MCF 10A (cell line): ENCODE measurements at regions not wholly inside any gene's neighbourhood (a gene's known extent, or its start where the extent isn't known, plus 50 kb on each side); places are given as distances from the start of the nearest gene placed in this dataset.

Experiments
- BruUV-seq: library from RNA; stranded (reverse); fragments of 400-500 nt; replicated peaks from 2 replicates; lab custom pipeline; 2021; lab: Mats Ljungman, UMichigan
- CTCF ChIA-PET: fragments of 300-600 bp; sonication (Branson Sonifier 250); formaldehyde crosslinking; extraction: SDS; loops from one replicate; lab custom pipeline; 2021; ENCODE audit warnings: antibody characterized with exemption, inconsistent platforms; lab: Yijun Ruan, JAX
- POLR2A ChIA-PET: fragments of 300-600, 350-650 bp; sonication (Branson Sonifier 250); formaldehyde crosslinking; extraction: SDS; loops from one replicate; lab custom pipeline; 2020; ENCODE audit warnings: antibody characterized with exemption, inconsistent platforms; lab: Yijun Ruan, JAX
- DNase-seq: peaks from one replicate; pipeline ENCODE4 v3.0.0-alpha.2; 2018; ENCODE audit not compliant: unreplicated experiment
- H3K27ac Mint-ChIP-seq: one replicate; pipeline ENCODE4 v1.8.0; 2022; ENCODE audit warnings: mild to moderate bottlenecking, low read depth, mixed read lengths; ENCODE audit not compliant: unreplicated experiment
- H3K27me3 Mint-ChIP-seq: one replicate; pipeline ENCODE4 v1.8.0; 2022; ENCODE audit warnings: mixed read lengths; ENCODE audit not compliant: insufficient read depth, unreplicated experiment
- H3K36me3 Mint-ChIP-seq: one replicate; pipeline ENCODE4 v1.8.0; 2022; ENCODE audit warnings: mild to moderate bottlenecking, moderate library complexity, mixed read lengths; ENCODE audit not compliant: insufficient read depth, unreplicated experiment
- H3K4me1 Mint-ChIP-seq: one replicate; pipeline ENCODE4 v1.8.0; 2022; ENCODE audit warnings: mixed read lengths; ENCODE audit not compliant: insufficient read depth, unreplicated experiment
- H3K4me3 Mint-ChIP-seq: one replicate; pipeline ENCODE4 v1.8.0; 2022; ENCODE audit warnings: mild to moderate bottlenecking, moderate library complexity, mixed read lengths; ENCODE audit not compliant: unreplicated experiment
- H3K9me3 Mint-ChIP-seq: one replicate; pipeline ENCODE4 v1.8.0; 2022; ENCODE audit warnings: mixed read lengths; ENCODE audit not compliant: unreplicated experiment
- intact Hi-C: fragments of 100-400 bp; cut with micrococcal nuclease; formaldehyde crosslinking; loops from 2 replicates; pipeline ENCODE4 v1.14.1; 2022
- TF ChIP-seq, protein P1 (sequence below): fragments of 200-600 bp; IDR thresholded peaks from one replicate; pipeline ENCODE4 v1.8.0; 2022; ENCODE audit warnings: antibody characterized with exemption, mild to moderate bottlenecking; ENCODE audit not compliant: unreplicated experiment

DNA sequence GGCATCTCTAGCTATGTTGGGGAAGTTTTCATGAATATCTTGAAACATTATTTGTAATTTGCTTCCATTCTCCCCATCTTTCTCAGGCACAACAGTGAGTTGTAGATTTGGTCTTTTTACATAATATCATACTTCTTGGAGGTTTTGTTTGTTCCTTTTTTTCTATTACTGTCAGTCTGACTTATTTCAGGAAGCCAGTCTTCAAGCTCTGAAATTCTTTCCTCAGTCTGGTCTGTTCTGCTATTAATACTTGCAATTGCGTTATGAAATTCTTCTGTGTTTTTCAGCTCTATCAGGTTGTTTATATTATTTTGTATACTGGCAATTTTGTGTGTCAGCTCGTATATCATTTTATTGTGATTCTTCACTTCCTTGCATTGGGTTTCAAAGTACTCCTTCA lies 424.6 kb upstream of the PTBP2 start:
- intact Hi-C loops: no loop called here
- TF ChIP-seq, protein P1, sequence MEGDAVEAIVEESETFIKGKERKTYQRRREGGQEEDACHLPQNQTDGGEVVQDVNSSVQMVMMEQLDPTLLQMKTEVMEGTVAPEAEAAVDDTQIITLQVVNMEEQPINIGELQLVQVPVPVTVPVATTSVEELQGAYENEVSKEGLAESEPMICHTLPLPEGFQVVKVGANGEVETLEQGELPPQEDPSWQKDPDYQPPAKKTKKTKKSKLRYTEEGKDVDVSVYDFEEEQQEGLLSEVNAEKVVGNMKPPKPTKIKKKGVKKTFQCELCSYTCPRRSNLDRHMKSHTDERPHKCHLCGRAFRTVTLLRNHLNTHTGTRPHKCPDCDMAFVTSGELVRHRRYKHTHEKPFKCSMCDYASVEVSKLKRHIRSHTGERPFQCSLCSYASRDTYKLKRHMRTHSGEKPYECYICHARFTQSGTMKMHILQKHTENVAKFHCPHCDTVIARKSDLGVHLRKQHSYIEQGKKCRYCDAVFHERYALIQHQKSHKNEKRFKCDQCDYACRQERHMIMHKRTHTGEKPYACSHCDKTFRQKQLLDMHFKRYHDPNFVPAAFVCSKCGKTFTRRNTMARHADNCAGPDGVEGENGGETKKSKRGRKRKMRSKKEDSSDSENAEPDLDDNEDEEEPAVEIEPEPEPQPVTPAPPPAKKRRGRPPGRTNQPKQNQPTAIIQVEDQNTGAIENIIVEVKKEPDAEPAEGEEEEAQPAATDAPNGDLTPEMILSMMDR: no peak
- H3K36me3 Mint-ChIP-seq: no peaks in the 10 kb centered on the region
- no TSS peak for BruUV-seq
- no peaks in the 10 kb centered on the region for H3K9me3 Mint-ChIP-seq
- H3K4me1 Mint-ChIP-seq: no peaks in the 10 kb centered on the region
- ChIA-PET POLR2A (interaction anchor here (0.7 kb wide), 1 partner anchor 190 kb away, joined by 4 read pairs; no protein-coding TSS in a partner anchor), CTCF (no interaction called here)
- H3K27ac Mint-ChIP-seq: no peak overlapping the region
- no peaks in the 10 kb centered on the region for H3K27me3 Mint-ChIP-seq
- no peak overlapping the region for H3K4me3 Mint-ChIP-seq
- no peak for DNase-seq

DNA sequence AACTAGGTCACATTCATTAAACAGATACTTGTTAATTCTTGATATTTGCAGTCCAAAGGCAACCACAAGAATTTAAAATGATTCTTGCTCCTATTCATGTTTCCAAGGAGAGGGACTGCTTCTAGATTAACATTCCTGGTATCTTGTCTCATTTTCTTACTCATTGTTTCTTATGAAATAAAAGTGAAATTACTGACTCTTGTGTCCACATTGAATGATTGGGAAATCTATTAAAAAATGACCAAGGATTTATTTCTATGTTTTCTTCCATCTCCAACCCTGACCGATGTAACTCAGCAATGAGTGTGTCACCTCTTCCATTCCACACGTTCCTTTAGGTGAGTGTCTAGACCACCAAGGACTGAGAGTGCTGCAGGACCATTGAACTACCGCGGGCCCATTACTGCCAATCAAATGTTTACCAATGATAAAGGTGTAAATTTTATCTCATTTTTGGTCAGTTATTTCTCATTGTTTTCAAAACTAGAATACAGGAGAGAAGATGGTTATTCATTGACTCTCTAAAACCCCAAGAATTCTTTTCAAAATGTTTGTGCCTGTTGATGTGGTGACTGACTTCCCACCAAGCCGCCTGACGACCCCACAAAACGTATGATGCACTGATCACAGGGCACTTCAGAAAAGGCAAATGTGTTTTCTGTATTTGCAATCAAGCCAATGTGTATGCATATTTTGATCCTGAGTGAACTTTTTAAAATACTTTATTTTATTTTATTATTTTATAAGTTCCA lies 414.6 kb upstream of the PTBP2 start:
- BruUV-seq: no TSS peak

DNA sequence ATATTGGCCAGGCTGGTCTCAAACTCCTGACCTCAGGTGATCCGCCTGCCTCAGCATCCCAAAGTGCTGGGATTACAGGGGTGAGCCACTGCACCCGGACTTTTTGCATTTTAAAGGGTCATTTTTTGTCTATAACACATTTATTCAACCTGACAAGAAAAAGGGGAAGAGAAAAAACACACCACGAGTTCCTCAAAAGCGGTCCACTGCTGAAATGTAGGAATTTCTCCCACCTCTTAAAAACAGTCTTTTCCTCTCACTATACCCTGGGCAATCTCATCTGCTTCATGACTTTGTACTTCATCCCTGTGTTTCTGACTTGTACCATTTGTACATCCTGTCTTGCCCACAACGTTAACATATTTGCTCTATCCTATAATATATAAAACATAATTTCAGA lies 413.3 kb upstream of the PTBP2 start:
- no peak for DNase-seq
- intact Hi-C loops: loop anchor here (5.0 kb wide), 1 partner anchor 109 kb away; no protein-coding TSS in a partner anchor
- CTCF ChIA-PET: no interaction called here

More for the DNA sequence above, 414.6 kb upstream of the PTBP2 start:
- CTCF ChIA-PET: no interaction called here
- TF ChIP-seq, protein P1: no peak
- intact Hi-C loops: loop anchor here (5.0 kb wide), 1 partner anchor 110 kb away; no protein-coding TSS in a partner anchor
- Mint-ChIP-seq H3K36me3 (no peaks in the 10 kb centered on the region), H3K9me3 (no peaks in the 10 kb centered on the region), H3K4me3 (no peak overlapping the region), H3K4me1 (peaks cover 12% of the 10 kb centered on the region), H3K27me3 (no peaks in the 10 kb centered on the region), H3K27ac (no peak overlapping the region)
- DNase-seq: peak; percentile 34
- POLR2A ChIA-PET: interaction anchor here (0.7 kb wide), 1 partner anchor 51 kb away, joined by 3 read pairs; no protein-coding TSS in a partner anchor

DNA sequence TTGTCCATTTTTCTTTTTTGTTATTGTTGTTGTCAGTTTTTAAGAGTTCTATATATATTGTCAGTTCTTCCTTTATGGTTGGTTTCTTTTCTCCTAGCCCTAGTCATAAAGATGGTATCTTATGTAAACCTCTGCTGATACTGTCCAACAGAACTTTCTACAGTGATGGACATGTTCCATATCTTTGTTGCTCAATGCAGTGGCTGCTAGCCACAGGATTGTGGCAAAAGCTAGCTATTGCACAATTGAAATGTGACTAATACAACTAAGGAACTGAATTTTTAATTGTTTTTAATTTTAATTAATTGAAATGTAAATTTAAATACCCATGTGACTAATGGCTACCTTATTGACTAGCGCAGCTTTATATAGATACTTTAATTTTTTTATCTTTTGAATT lies 411.8 kb upstream of the PTBP2 start:
- Mint-ChIP-seq H3K9me3 (no peaks in the 10 kb centered on the region), H3K36me3 (no peaks in the 10 kb centered on the region), H3K4me3 (no peak overlapping the region), H3K27me3 (no peaks in the 10 kb centered on the region), H3K4me1 (peaks cover 22% of the 10 kb centered on the region), H3K27ac (no peak overlapping the region)
- ChIA-PET CTCF (no interaction called here), POLR2A (no interaction called here)
- TF ChIP-seq, protein P1: no peak
- DNase-seq: peak; percentile 86
- intact Hi-C loops: loop anchor here (1.0 to 5.0 kb wide), 2 partner anchors 53 to 108 kb away; no protein-coding TSS in a partner anchor
- BruUV-seq: no TSS peak

More for the DNA sequence above, 413.3 kb upstream of the PTBP2 start:
- no TSS peak for BruUV-seq
- POLR2A ChIA-PET: no interaction called here
- peaks cover 20% of the 10 kb centered on the region for H3K4me1 Mint-ChIP-seq
- no peak overlapping the region for H3K27ac Mint-ChIP-seq
- H3K4me3 Mint-ChIP-seq: no peak overlapping the region
- H3K36me3 Mint-ChIP-seq: no peaks in the 10 kb centered on the region
- TF ChIP-seq, protein P1: no peak
- no peaks in the 10 kb centered on the region for H3K9me3 Mint-ChIP-seq
- no peaks in the 10 kb centered on the region for H3K27me3 Mint-ChIP-seq
